ENCODE measurements at regions not wholly inside any gene's neighbourhood (a gene's known extent, or its start where the extent isn't known, plus 50 kb on each side); places are given as distances from the start of the nearest gene placed in this dataset.

- Mint-ChIP-seq H3K27me3 (ENCODE audit: low read depth, poor library complexity) (peaks cover 7% of the 10 kb centered on the region), H3K9me3 (no peaks in the 10 kb centered on the region), H3K4me1 (peaks cover 17% of the 10 kb centered on the region), H3K4me3 (no peak overlapping the region), H3K27ac (no peak overlapping the region), H3K36me3 (ENCODE audit: low read depth) (no peaks in the 10 kb centered on the region)
- no peak for DNase-seq
- TF ChIP-seq CTCF (IDR thresholded peaks at IDR 0.05) = no peak
Observed at GRCh38 chr15:88980498-88980897, 67.3 kb upstream of the MFGE8 start.

GRCh38 chr15:88981244-88982215 lies 68.4 kb upstream of the MFGE8 start:
- Mint-ChIP-seq H3K4me1 (peaks cover 28% of the 10 kb centered on the region), H3K27ac (peak overlapping the region; percentile 69), H3K9me3 (no peaks in the 10 kb centered on the region), H3K27me3 (ENCODE audit: low read depth, poor library complexity) (peaks cover 7% of the 10 kb centered on the region), H3K36me3 (ENCODE audit: low read depth) (no peaks in the 10 kb centered on the region), H3K4me3 (no peak overlapping the region)
- no peak for TF ChIP-seq CTCF (IDR thresholded peaks at IDR 0.05)
- DNase-seq = no peak

- TF ChIP-seq CTCF (IDR thresholded peaks at IDR 0.05) = no peak
- no peak overlapping the region for H3K27ac Mint-ChIP-seq
- no peaks in the 10 kb centered on the region for H3K36me3 Mint-ChIP-seq (ENCODE audit: low read depth)
- H3K27me3 Mint-ChIP-seq (ENCODE audit: low read depth, poor library complexity) = peaks cover 7% of the 10 kb centered on the region
- no peaks in the 10 kb centered on the region for H3K9me3 Mint-ChIP-seq
- DNase-seq = no peak
- H3K4me1 Mint-ChIP-seq = peaks cover 36% of the 10 kb centered on the region
- H3K4me3 Mint-ChIP-seq = no peak overlapping the region
Observed at GRCh38 chr15:88982304-88982945, 69.2 kb upstream of the MFGE8 start.

GRCh38 chr15:88982946-88983342 lies 69.8 kb upstream of the MFGE8 start:
- no peak for DNase-seq
- TF ChIP-seq CTCF (IDR thresholded peaks at IDR 0.05) = no peak

GRCh38 chr15:88983861-88984429 lies 70.8 kb upstream of the MFGE8 start:
- no peak for DNase-seq
- peaks cover 4% of the 10 kb centered on the region for H3K27me3 Mint-ChIP-seq (ENCODE audit: low read depth, poor library complexity)
- no peak overlapping the region for H3K27ac Mint-ChIP-seq
- TF ChIP-seq CTCF (IDR thresholded peaks at IDR 0.05) = no peak
- peaks cover 52% of the 10 kb centered on the region for H3K4me1 Mint-ChIP-seq
- H3K9me3 Mint-ChIP-seq = no peaks in the 10 kb centered on the region
- no peaks in the 10 kb centered on the region for H3K36me3 Mint-ChIP-seq (ENCODE audit: low read depth)
- no peak overlapping the region for H3K4me3 Mint-ChIP-seq

More at GRCh38 chr15:88982946-88983342, 69.8 kb upstream of the MFGE8 start:
- Mint-ChIP-seq H3K27me3 (ENCODE audit: low read depth, poor library complexity) (peaks cover 7% of the 10 kb centered on the region), H3K9me3 (no peaks in the 10 kb centered on the region), H3K27ac (peak overlapping the region; percentile 12), H3K4me3 (no peak overlapping the region), H3K4me1 (peaks cover 42% of the 10 kb centered on the region), H3K36me3 (ENCODE audit: low read depth) (no peaks in the 10 kb centered on the region)
